A673 (cell line): ENCODE measurements at regions not wholly inside any gene's neighbourhood (a gene's known extent, or its start where the extent isn't known, plus 50 kb on each side); places are given as distances from the start of the nearest gene placed in this dataset.

Experiments used
- EZH2 ChIP-seq: fragments of 200-600 bp; sonication (generic); IDR thresholded peaks from 2 replicates; pipeline ENCODE4 v1.6.1; 2017; ENCODE audit warnings: borderline replicate concordance, low read depth, mild to moderate bottlenecking, mixed read lengths, antibody characterized with exemption, low read length; ENCODE audit not compliant: poor library complexity, severe bottlenecking
- TF ChIP-seq, protein P1 (sequence below): fragments of 300-800, 200-600 bp; sonication (generic); conservative IDR thresholded peaks from 2 replicates; pipeline ENCODE4 v1.5.1; 2017; ENCODE audit warnings: low read depth, mild to moderate bottlenecking, antibody characterized with exemption, low read length, moderate library complexity, mixed read lengths

GRCh38 chr2:5077479-5078089 lies 614.6 kb upstream of the SOX11 start:
- TF ChIP-seq, protein P1, sequence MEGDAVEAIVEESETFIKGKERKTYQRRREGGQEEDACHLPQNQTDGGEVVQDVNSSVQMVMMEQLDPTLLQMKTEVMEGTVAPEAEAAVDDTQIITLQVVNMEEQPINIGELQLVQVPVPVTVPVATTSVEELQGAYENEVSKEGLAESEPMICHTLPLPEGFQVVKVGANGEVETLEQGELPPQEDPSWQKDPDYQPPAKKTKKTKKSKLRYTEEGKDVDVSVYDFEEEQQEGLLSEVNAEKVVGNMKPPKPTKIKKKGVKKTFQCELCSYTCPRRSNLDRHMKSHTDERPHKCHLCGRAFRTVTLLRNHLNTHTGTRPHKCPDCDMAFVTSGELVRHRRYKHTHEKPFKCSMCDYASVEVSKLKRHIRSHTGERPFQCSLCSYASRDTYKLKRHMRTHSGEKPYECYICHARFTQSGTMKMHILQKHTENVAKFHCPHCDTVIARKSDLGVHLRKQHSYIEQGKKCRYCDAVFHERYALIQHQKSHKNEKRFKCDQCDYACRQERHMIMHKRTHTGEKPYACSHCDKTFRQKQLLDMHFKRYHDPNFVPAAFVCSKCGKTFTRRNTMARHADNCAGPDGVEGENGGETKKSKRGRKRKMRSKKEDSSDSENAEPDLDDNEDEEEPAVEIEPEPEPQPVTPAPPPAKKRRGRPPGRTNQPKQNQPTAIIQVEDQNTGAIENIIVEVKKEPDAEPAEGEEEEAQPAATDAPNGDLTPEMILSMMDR = peak; percentile 47
- no peak for TF ChIP-seq EZH2
